CD14-positive monocyte (primary cell): ENCODE measurements at regions not wholly inside any gene's neighbourhood (a gene's known extent, or its start where the extent isn't known, plus 50 kb on each side); places are given as distances from the start of the nearest gene placed in this dataset.

Experiments used
- DNase-seq, 3 donors: peaks; one replicate each; pipeline ENCODE4 v3.0.0-alpha.2; 2011 to 2022
- H2AFZ ChIP-seq: 2 replicates; pipeline ENCODE4 v1.6.0; 2012; ENCODE audit warnings: mild to moderate bottlenecking, low read depth, low read length, inconsistent platforms; ENCODE audit not compliant: insufficient read depth, poor library complexity, severe bottlenecking
- H3K27ac ChIP-seq, 2 donors: 1 replicate in 1 of 2; 2 replicates in 1 of 2; pipeline ENCODE4 v1.5.1; 2012 to 2013; ENCODE audit warnings: low read length in 2 of 2, control low read depth in 1 of 2, inconsistent platforms in 1 of 2, low read depth in 1 of 2, mild to moderate bottlenecking in 1 of 2
- H3K27me3 ChIP-seq, 2 donors: one replicate each; pipeline versions ENCODE4 v1.6.0 to v1.6.1; 2011 to 2013; ENCODE audit warnings: low read length in 2 of 2; ENCODE audit not compliant: control insufficient read depth in 2 of 2, insufficient read depth in 2 of 2
- H3K36me3 ChIP-seq, 2 donors: replicated peaks in 1 of 2; 1 replicate in 1 of 2; 2 replicates in 1 of 2; pipeline versions ENCODE4 v1.5.1 to v1.6.1; 2012 to 2013; ENCODE audit warnings: low read length in 2 of 2, control low read depth in 1 of 2, inconsistent platforms in 1 of 2, mild to moderate bottlenecking in 1 of 2; ENCODE audit not compliant: insufficient read depth in 2 of 2, control insufficient read depth in 1 of 2
- H3K4me1 ChIP-seq, 2 donors: 1 replicate in 1 of 2; 2 replicates in 1 of 2; pipeline versions ENCODE4 v1.5.1 to v1.6.1; 2012 to 2013; ENCODE audit warnings: low read length in 2 of 2, control low read depth in 1 of 2, inconsistent platforms in 1 of 2, mild to moderate bottlenecking in 1 of 2, moderate library complexity in 1 of 2; ENCODE audit not compliant: insufficient read depth in 2 of 2, control insufficient read depth in 1 of 2
- H3K4me2 ChIP-seq: replicated peaks from 2 replicates; pipeline ENCODE3; 2012; ENCODE audit warnings: low read length, moderate library complexity, mild to moderate bottlenecking; ENCODE audit not compliant: poor library complexity, severe bottlenecking; ENCODE audit errors: extremely low read depth
- H3K4me3 ChIP-seq, 3 experiments: fragments of 200-600 bp in 1 of 3; sonication (generic) in 1 of 3; replicated peaks in 1 of 3; 1 replicate in 2 of 3; 2 replicates in 1 of 3; pipeline ENCODE4 v1.5.1; 2011 to 2013; ENCODE audit warnings: low read length in 3 of 3, mild to moderate bottlenecking in 3 of 3, control low read depth in 2 of 3, low read depth in 2 of 3, inconsistent platforms in 1 of 3, moderate library complexity in 1 of 3
- H3K79me2 ChIP-seq: 2 replicates; pipeline ENCODE4 v1.6.0; 2012; ENCODE audit warnings: mild to moderate bottlenecking, control low read depth, inconsistent platforms, low read length, moderate library complexity; ENCODE audit not compliant: insufficient read depth
- H3K9ac ChIP-seq: 2 replicates; pipeline ENCODE4 v1.6.0; 2017; ENCODE audit warnings: low read length, mild to moderate bottlenecking; ENCODE audit not compliant: insufficient read depth, poor library complexity, severe bottlenecking
- H3K9me3 ChIP-seq, 2 donors: replicated peaks in 1 of 2; 1 replicate in 1 of 2; 2 replicates in 1 of 2; pipeline versions ENCODE4 v1.5.1 to v1.6.1; 2012 to 2013; ENCODE audit warnings: low read length in 2 of 2, control low read depth in 1 of 2; ENCODE audit not compliant: control insufficient read depth in 1 of 2, insufficient read depth in 1 of 2
- H4K20me1 ChIP-seq: 2 replicates; pipeline ENCODE4 v1.6.0; 2012; ENCODE audit warnings: mild to moderate bottlenecking, low read length, control low read depth, moderate library complexity; ENCODE audit not compliant: insufficient read depth
- H3K27ac Mint-ChIP-seq, 7 donors: one replicate each; pipeline ENCODE4 v1.8.0; 2020; ENCODE audit warnings: mild to moderate bottlenecking in 7 of 7, mixed read lengths in 7 of 7, moderate library complexity in 6 of 7, inconsistent platforms in 2 of 7
- H3K27me3 Mint-ChIP-seq, 3 donors: one replicate each; pipeline ENCODE4 v1.8.0; 2021 to 2022; ENCODE audit warnings: low read depth in 3 of 3, mild to moderate bottlenecking in 3 of 3, mixed read lengths in 3 of 3, moderate library complexity in 3 of 3, inconsistent platforms in 1 of 3
- H3K36me3 Mint-ChIP-seq, 2 donors: one replicate each; pipeline ENCODE4 v1.8.0; 2020; ENCODE audit warnings: mixed read lengths in 2 of 2, inconsistent platforms in 1 of 2, mild to moderate bottlenecking in 1 of 2
- H3K4me1 Mint-ChIP-seq: one replicate; pipeline ENCODE4 v1.8.0; 2020; ENCODE audit warnings: mild to moderate bottlenecking, mixed read lengths
- H3K4me3 Mint-ChIP-seq, 2 donors: one replicate each; pipeline ENCODE4 v1.8.0; 2020; ENCODE audit warnings: mild to moderate bottlenecking in 2 of 2, mixed read lengths in 2 of 2, moderate library complexity in 1 of 2
- H3K9me3 Mint-ChIP-seq, 7 donors: one replicate each; pipeline ENCODE4 v1.8.0; 2020 to 2022; ENCODE audit warnings: mixed read lengths in 7 of 7, mild to moderate bottlenecking in 6 of 7, moderate library complexity in 6 of 7, inconsistent platforms in 2 of 7
- CTCF ChIP-seq: fragments of 200-600 bp; IDR thresholded peaks from one replicate; pipeline ENCODE4 v1.8.0; 2022; ENCODE audit warnings: antibody characterized with exemption, mild to moderate bottlenecking
- WGBS: methylation state at CpG from one replicate; pipeline ENCODE4 v1.1.5; 2013; ENCODE audit warnings: missing lambda C conversion rate; ENCODE audit not compliant: insufficient coverage; 5-methylcytosine and 5-hydroxymethylcytosine counted together
- intact Hi-C, 2 donors: fragments of 100-400 bp; cut with micrococcal nuclease; formaldehyde crosslinking; loops; one replicate each; pipeline versions ENCODE4 v1.15.0 to v1.15.1; 2023

- Histone ChIP-seq H3K27ac (no peak overlapping the region), H2AFZ (no peak overlapping the region), H4K20me1 (no peaks in the 10 kb centered on the region), H3K4me2 (no peak overlapping the region), H3K79me2 (no peaks in the 10 kb centered on the region), H3K4me3 (no peak overlapping the region), H3K9me3 (peaks cover 0 to 4% of the 10 kb centered on the region in 2 donors), H3K27me3 (no peaks in the 10 kb centered on the region), H3K4me1 (no peaks in the 10 kb centered on the region), H3K36me3 (no peaks in the 10 kb centered on the region), H3K9ac (no peak overlapping the region)
- TF ChIP-seq CTCF, result no peak
- no peak overlapping the region for H3K4me3 Mint-ChIP-seq
- no peaks in the 10 kb centered on the region for H3K4me1 Mint-ChIP-seq
- intact Hi-C loops, result no loop called here
- H3K27me3 Mint-ChIP-seq, result no peaks in the 10 kb centered on the region
- H3K27ac Mint-ChIP-seq, result no peak overlapping the region
- DNase-seq, result no peak
- 82% methylated on average over 2 of the region's 3 CpGs for WGBS
- no peaks in the 10 kb centered on the region for H3K36me3 Mint-ChIP-seq
- H3K9me3 Mint-ChIP-seq, result peaks cover 1 to 4% (median 3%) of the 10 kb centered on the region in 7 donors
These were observed 1230.2 kb upstream of the ADGRL3 start for GRCh38 chr4:59969909-59970308.

- DNase-seq, result no peak
- no peaks in the 10 kb centered on the region for H3K27me3 ChIP-seq
- H3K36me3 Mint-ChIP-seq, result no peaks in the 10 kb centered on the region
- TF ChIP-seq CTCF, result no peak
- H3K4me3 ChIP-seq, result no peak overlapping the region
- no peak overlapping the region for H3K4me3 Mint-ChIP-seq
- intact Hi-C loops, result no loop called here
- H3K27ac ChIP-seq, result no peak overlapping the region
- no peaks in the 10 kb centered on the region for H3K79me2 ChIP-seq
- H3K9me3 Mint-ChIP-seq, result peaks cover 1 to 4% (median 3%) of the 10 kb centered on the region in 7 donors
- H4K20me1 ChIP-seq, result no peaks in the 10 kb centered on the region
- H3K27ac Mint-ChIP-seq, result no peak overlapping the region
- H2AFZ ChIP-seq, result no peak overlapping the region
- H3K27me3 Mint-ChIP-seq, result no peaks in the 10 kb centered on the region
- no peak overlapping the region for H3K9ac ChIP-seq
- 100% methylated on average over 1 of the region's 3 CpGs for WGBS
- no peak overlapping the region for H3K4me2 ChIP-seq
- H3K4me1 ChIP-seq, result no peaks in the 10 kb centered on the region
- H3K4me1 Mint-ChIP-seq, result no peaks in the 10 kb centered on the region
- H3K36me3 ChIP-seq, result no peaks in the 10 kb centered on the region
- peaks cover 0 to 4% of the 10 kb centered on the region in 2 donors for H3K9me3 ChIP-seq
These were observed 1228.2 kb upstream of the ADGRL3 start for GRCh38 chr4:59971952-59972351.
